AG20443 (cell line): ENCODE measurements at regions not wholly inside any gene's neighbourhood (a gene's known extent, or its start where the extent isn't known, plus 50 kb on each side); places are given as distances from the start of the nearest gene placed in this dataset.

Experiments used
- DNase-seq: peaks from one replicate; pipeline ENCODE4 v3.0.0; 2012; ENCODE audit warnings: low spot score, mixed read lengths

DNA sequence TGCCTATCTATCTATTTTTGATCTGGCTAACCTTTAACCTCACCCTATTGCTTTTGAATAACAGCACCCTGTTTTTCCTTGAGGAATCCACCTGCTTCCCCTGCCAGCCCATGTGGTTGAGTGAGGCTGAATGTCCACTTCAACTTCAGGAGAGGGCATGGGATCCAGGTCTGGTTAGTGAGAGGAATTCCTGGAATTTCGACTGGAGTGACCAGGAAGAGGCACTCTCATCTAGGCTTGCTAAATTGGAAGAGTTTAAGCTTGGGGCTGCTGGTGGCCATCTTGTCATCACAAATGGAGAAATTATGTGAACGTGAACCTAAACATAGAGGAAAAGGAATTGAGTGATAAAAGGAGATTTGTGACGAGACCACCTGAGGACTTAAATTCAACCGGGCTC is 322.1 kb downstream of the OSTF1 start:
- DNase-seq, result no peak

DNA sequence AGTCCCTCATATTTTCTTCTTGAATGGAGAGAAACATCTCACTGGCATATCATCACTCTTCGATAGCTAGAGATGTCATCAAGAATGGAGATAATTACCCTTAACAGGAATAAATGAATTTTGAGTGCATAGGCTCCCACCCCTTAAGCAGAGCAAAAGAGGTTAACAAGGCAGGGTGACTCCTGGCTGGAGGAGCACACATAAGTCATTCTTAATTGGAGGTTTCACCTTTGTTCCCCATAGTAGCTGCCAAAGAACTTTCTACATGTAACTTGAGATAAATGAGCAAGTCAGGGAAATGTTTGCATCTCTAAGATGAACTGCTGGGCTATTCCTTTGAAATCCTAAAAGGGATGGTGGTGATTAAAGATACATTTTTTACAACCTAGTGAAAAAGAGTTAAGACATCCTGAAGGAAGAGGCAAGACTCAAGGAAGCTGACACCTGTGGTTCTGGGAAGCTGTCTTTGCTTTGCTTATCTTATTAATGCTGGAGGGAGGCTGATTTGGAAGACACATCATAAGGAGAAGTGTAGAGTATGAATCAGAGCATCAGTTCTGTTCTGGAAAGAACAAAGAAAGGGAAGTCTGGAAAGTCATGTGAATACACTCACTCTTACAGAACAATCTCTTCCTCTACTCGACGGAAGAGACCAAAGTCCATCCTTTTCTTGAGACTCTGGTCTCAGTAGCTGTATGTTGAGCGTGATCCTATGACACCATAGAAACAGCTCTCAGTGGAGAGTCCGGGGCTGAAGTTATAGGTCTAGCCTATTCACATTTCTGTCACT is 326.3 kb downstream of the OSTF1 start:
- no peak for DNase-seq

DNA sequence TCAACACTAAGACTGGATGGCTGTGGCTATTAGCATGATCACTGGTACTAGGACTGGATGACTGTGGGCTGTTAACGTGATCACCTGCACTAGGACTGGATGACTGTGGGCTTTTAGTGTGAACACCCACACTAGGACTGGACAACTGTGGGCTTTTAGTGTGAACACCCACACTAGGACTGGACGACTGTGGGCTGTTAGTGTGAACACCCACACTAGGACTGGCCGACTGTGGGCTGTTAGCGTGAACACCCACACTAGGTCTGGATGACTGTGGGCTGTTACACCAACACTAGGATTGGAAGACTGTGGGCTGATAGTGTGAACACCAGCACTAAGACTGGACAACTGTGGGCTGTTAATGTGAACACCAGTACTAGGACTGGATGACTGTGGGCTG is 329.2 kb downstream of the OSTF1 start:
- DNase-seq, result no peak

DNA sequence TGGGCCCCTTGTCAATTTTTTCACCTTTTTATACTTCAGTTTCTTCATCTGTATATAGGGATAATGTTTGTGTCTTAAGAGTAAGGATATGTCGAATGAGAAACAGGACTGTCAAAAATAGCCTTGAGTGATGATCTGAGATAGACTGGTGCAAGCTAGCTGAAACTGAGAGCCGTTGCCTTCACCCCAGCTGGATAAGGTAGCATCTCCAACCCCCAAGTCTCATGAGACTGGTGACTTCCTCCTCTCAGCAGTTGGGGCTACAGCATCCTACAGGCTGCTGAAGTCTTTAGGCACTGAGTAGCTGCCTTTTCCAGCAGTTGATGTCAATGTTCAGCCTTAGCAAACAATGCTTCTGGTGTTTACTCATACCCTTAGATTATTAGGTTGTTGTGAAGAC is 330.2 kb downstream of the OSTF1 start:
- no peak for DNase-seq

DNA sequence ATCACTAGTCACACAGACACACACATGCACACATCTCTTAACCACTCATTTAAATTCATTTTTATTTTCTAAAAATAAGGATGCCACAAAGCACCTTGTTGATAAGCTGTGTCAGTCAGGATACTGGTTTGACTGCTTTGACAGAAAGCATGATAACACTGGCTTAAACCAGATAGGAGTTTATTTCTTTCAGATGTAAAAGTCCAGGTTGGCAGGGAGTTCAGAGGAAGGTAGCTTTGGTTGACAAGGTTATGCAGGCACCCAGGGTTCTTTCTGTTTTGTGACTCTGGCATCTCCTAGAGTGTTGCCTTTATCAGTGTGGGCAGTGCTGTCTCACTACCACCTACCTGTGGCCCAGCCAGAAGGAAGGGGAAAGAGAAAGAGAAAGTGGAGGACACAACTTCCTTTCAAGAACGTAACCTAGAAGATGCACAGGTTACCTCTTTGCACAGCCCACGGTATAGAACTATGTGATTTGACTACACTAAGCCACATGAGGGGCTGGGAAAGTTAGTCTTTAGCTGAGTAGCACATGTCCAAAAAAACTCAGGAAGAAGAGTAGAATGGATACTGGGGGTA is 334.7 kb downstream of the OSTF1 start:
- DNase-seq, result no peak

DNA sequence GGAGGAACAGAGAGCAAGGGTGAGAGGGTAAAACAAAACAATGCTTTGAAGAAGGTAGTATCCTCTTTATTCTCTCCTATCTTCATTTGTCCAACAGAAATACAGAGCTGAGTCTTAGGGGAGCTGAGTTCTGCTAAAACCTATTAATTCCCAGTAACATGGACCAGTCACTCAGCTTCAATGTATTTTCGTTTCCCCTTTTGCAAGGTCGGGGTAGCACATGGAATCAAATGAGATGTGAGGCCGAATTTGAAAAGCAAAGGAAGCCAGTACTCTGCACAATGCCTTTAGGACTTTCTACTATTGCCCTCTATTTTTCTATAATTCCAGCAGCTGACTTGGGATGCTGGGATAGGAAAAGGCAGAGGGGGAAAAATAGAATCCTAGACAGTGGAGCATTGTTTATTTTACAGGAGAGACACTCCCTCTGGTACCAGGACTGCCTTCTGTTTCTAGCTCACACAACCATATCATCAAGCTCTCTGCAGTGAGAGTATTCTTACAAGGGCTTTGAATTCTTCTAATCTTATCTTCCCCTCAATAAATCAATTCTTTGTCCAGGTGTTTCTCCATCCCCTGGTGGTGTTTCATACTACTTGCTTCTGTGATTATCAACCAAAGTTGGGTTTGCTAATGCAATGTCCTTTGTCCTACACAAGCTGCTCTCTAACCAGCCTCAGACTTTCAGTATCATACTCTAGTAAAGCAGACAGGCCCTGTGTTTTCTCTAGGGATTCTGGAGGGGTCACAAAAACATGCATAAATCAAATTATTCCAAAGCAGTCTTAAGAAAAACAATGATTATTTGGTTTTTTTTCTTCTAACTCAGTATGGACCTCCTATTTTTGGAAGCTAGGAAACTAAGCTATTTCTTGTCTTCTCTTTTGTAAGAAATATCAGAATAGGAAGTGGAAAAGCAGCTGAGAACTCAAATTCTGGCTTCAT is 341.5 kb downstream of the OSTF1 start:
- no peak for DNase-seq

DNA sequence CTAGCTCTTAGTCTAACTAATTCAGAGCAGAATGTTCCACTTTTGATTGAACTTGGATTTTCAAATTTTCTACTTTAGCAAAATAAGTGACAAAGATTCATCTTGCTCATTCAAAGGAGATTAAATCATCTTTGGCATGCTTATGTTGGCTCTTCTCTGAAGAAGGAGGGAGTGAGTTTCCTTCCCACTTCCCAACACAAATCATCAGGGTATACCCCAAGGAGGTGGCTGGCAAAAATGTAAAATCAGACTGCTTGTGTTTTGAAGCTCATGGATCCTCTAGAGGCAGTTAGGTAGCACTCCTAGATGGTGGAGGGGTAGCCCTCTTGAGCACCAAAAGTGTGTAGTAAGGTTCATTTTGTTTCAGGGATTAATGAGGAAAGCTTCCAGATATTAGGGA is 343.1 kb downstream of the OSTF1 start:
- no peak for DNase-seq

DNA sequence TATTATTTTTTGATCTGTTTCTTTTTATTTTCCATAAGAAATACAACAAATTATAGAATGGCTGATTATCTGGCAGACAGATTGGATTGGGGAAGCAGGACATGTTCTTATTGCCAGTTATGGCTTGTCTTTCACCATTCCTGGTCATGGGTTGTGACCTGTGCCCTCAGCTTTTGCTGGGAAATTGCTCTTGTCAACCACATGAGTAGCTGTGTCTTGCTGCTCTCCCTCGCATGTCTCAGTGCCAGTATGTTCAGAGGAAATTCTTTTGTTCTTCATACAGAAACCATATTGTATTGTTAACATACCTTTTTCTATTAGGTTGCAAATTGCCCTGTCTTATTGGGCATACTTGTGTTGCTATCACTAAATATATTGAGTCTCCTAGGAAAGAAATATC is 344.1 kb downstream of the OSTF1 start:
- DNase-seq, result no peak

DNA sequence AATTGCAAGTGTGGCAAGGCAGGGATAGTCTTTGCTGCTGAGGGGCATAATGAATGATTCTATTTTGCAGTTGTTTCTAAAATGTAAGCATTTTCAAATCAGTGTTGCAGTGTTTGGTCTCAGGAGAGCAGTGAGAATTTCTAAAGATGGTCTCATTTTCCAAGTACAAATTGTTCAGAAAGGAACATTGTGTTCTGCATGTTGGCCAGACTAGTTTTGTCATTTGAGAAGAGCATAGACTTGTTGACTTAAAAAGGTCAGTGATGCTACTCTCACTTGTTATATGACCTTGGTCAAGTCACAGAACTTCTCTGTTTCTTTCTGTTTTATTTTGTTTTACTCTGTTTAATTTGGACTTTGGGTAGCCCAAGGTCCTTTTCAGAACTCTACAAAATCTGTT is 344.6 kb downstream of the OSTF1 start:
- no peak for DNase-seq

DNA sequence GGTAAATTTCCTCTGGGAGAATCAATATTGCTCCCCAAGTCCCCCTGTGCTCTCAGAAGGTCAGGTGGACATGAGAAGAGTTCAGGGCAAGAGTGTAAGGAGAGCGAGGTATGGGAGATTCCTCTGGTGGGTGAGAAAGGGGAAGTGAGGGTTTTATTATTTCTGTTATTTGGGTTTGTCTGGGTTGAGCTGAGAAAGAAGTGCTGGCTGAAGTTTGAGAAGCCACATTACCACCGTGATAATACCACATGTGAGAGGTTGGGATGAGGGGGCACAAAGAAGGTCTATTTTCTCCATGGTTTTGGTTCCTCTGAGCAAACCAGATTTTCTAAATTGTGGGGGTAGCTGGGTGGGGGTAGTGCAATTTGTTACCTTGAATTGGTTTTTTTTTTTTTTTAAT is 350.4 kb downstream of the OSTF1 start:
- no peak for DNase-seq

DNA sequence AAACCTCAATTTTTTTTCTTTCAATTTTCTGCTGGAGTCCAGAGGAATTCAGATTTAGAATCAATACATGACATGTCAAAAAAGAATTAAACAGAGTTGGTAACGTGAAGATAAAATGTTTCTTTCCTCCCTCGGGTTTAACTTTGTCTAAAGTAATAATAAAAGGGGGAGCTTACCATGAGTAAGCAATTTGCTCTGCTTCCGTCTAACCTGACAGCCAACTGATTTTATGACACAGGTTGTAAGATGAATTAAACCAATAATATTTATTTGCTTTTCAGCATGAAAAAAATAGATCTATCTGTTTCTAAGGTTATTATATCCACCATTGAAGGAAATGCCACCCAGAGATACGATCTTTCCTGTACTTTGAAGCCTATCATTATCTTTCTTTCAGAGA is 352.6 kb downstream of the OSTF1 start:
- DNase-seq, result no peak

DNA sequence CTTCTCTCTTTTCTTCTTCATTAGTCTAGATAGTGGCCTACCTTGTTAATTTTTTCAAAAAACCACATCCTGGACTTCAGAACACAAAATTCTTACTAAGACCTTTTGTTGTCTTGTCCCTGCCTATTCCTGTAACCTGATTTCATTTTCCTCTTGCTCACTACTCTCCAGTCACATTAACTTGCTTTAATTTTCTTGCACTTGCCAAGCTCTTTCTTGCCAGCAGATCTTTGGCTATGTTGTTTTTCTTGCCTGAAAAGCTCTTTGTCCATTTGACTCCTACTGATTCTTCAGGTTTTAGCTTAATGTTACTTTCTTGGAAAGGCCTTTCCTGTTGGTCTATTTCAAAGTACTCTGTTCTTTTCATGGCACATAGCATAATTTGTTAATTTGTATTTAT is 356.8 kb downstream of the OSTF1 start:
- DNase-seq, result no peak

DNA sequence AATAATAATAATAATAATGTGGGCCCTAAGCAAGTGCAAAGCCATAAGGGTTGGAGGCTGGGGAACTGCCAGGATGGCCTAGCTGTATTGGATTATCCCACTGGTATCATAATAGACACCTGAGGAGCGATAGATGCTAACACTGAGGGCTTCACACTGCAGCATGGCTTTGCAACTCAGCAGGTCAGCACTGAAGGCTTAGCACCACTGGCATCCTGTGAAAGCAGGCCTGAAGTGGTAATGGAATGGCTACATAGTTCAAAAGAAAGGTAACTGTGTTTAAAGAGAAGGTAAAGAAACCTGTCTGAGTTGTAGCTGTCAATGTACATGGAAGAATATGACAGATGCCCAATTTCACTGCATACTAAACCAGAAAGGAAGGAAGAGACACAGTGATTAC is 359.0 kb downstream of the OSTF1 start:
- DNase-seq, result no peak

DNA sequence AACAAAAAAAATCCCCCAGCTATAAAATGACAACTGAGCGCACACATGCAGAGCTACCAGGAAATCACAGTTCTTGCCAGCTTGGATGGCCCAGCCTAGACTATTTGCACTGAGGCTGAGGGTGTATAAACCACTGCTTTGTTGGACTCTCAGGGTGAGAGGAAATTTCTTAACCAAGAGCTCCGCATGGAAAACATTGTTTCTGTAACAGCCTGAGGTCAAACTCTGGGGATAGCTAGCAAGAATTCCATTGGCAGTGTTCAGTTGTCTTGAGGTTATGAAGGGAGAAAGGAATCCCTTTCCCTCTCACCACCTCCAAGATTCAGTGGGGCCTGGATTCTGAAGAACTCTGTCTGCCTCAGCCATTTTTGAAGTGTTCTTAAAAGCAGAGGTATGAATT is 360.0 kb downstream of the OSTF1 start:
- DNase-seq, result peak; percentile 20

DNA sequence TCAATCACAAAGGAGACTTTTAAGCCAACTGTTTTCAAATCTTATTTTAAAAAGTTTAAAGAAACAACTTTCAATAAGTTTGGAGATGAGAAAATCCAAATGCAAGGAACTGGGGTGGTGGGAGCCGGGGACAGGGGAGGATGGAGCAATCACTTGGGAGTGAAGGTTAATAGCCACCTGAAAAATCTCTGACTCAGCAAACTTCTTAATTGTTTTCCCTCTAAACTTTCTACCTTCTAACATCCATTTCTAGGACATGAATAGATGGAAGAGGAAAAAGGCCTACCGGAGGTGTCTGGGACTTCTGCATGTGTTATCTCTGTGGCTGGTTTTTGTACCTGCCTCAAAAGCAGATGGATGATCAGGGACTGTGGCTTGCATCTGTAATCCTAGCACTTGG is 360.6 kb downstream of the OSTF1 start:
- DNase-seq, result no peak

DNA sequence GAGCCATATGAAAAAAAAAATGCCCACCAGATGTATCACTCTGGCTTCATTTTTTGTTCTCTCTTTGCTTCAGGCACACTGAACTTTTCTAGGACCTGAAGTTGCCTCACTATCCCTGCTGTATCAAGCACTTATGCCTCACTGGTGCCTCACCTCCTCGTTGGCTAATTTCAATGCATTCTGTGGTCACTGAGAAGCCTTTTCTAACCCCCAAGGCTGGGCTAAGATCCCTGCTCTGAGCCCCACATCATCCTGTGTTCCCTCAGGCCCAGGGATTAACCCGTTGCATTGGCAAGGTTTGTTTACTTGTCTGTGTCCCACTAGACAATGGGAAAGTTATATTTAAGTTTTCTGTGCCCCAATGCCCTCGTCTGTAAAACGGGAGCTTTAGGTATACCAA is 362.7 kb downstream of the OSTF1 start:
- no peak for DNase-seq

DNA sequence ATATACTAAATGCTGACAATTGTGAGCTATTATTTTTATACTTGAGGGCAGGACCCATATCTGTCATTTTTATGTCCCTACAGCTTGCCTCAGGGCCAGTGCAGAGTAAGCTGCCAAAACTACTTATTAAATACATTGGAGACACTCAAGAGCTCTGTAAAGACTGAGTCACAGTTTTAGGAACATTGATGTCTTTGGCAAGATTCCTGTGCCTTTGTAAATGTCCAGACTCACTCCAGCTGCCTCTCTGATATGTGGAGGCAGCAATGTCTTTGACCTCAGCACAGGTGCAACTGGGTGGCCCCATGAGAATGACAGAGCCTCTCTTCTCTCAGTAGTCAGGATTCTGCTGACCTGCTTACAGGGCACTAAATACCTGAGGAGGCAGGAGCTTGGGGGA is 363.2 kb downstream of the OSTF1 start:
- no peak for DNase-seq

DNA sequence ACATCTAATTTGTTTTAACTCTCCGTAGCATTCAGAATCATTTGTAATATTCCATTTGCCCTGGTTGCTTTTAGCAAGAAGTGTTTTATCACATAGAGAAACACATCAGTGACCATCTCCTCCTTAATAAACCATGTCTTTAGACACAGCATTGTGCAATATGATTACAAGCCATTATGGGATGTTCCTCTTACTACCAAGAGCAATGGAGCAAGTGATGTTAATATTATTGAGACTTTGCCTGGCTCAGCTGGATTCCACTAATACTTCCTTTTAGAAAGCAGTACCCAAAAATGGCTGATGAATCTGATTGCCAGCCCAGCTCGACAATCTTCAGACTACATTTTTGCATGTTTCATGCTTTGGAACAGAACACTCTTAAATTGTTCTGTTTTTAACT is 364.2 kb downstream of the OSTF1 start:
- DNase-seq, result no peak

DNA sequence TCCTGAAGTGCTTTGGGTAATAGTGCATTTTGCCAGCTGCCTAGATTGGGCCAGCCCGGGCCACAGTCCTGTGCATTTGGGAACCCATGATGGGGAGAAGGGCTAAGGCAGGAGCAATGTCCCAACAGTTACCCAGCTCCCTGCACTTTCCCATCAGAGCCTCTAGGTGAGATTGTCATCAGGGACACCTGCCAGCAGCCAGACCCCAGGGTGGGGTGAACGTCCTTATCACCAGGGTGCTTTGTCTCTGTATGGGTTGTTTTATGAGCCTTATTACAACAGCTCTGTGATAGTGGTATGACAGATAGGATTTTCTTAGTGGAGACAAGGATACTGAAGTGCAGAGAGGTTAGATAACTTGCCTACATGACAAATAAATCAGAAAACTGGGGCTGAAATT is 365.7 kb downstream of the OSTF1 start:
- DNase-seq, result no peak

DNA sequence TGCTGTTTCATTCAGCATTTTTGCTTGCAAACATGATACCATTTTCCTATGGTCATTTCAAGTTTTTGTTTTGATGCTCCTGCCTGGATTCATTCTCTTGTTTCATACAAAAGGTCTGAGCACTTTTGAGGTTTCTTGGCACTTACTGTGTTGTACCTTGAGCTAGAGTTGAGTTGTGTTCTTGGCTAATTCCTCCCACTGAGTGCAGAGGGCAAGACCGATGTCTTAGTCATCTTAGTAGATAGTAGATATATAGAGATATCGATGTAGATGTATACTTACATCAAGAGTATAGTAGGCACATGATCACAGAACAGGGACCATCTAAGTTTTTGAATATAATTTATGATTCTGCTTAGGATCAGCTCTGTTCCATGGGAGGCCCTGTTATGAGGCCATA is 366.6 kb downstream of the OSTF1 start:
- no peak for DNase-seq

DNA sequence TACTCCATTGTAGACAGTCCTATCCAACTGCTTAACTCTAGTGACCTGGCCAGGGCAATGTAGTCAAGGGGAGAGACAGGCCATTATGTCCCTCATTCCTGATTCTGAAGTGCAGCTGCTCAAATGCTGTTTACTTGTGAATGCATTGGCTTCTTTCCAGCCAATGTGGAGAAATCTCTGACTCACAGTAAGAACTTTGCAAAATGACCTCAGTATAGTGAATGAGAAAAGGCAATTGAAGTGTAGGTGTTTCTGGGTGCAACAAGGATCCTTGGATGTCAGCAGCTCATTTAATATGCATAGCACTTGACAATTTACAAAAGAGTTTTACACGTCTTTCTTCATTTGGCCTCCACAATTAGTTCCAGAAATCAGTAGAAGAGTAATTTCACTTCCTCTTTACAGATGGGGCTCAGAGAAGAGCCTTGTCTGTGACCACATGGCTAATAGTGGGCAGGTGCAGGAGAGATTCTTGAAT is 367.2 kb downstream of the OSTF1 start:
- DNase-seq, result no peak

DNA sequence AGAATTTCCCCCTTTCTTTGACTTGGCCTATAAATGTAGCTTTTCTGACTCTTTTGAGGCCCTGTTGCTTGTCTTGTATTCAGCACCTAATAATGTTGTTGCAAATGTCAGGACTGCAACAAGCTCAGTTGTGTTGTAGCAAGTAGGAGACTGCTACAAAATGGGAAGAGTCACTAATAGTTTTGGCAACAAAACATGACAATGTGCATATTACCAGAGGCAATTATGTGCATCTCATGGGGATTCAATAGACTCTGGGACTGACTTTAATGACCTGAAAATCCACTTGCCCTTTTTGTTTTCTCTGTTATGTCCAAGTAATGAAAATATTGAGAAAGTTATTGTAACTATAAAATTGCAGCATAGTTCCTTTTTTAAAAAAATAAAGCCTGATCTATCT is 368.4 kb downstream of the OSTF1 start:
- DNase-seq, result no peak

DNA sequence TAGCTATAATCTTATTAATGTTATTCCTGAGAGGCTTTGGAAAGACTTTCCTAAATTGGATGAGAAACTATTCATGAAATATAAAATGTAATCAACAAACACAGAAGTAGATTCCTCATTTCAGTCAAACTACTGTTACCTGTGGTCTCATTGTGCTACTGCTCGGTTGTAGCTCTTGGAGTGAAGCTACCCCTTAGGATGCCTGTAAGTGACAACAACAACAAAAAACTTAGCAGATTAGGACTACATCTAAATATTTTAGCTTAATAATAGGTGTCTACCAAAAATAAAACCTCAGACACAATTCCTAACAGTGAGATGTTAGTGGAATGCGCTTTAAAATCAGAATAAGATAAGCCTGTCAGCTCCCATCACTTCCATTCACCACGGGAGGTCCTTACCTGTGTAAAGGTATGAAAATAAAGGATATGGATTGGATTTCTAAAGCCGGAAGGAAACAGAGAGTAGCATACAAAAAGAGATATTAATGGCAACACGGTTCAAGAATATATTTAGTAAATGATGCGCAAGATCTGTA is 369.2 kb downstream of the OSTF1 start:
- no peak for DNase-seq
